Naive thymus-derived CD8-positive, alpha-beta T cell (primary cell): ENCODE measurements at regions not wholly inside any gene's neighbourhood (a gene's known extent, or its start where the extent isn't known, plus 50 kb on each side); places are given as distances from the start of the nearest gene placed in this dataset.

Experiments
- ATAC-seq, 2 donors: fragments of 150-1000 bp; cut with Tn5 transposase in 1 of 2; sonication (Bioruptor Pico), chemical (Tn5 transposase) in 1 of 2; 1 replicate in 1 of 2; 2 replicates in 1 of 2; pipeline ENCODE4 v1.10.0; 2021; ENCODE audit warnings: mild to moderate bottlenecking in 2 of 2, moderate library complexity in 2 of 2
- POLR2A ChIA-PET: fragments of 350-600 bp; sonication (Branson Sonifier 250); formaldehyde crosslinking; loops from one replicate; lab custom pipeline; 2021; ENCODE audit warnings: antibody characterized with exemption; lab: Charles Lee
- DNase-seq, 10 donors: peaks; one replicate each; pipeline versions ENCODE4 v3.0.0 to v3.0.0-alpha.2; 2020 to 2022
- H3K27ac Mint-ChIP-seq, 10 donors: one replicate each; pipeline ENCODE4 v1.8.0; 2020 to 2022; ENCODE audit warnings: mild to moderate bottlenecking in 10 of 10, mixed read lengths in 10 of 10, moderate library complexity in 4 of 10, inconsistent platforms in 1 of 10
- H3K27me3 Mint-ChIP-seq, 5 donors: one replicate each; pipeline ENCODE4 v1.8.0; 2021 to 2022; ENCODE audit warnings: mixed read lengths in 5 of 5
- H3K36me3 Mint-ChIP-seq, 3 donors: one replicate each; pipeline ENCODE4 v1.8.0; 2020 to 2022; ENCODE audit warnings: mixed read lengths in 3 of 3, mild to moderate bottlenecking in 2 of 3, inconsistent platforms in 1 of 3
- H3K4me1 Mint-ChIP-seq, 4 donors: one replicate each; pipeline ENCODE4 v1.8.0; 2021 to 2022; ENCODE audit warnings: mixed read lengths in 4 of 4
- H3K4me3 Mint-ChIP-seq, 10 donors: one replicate each; pipeline ENCODE4 v1.8.0; 2020 to 2022; ENCODE audit warnings: mild to moderate bottlenecking in 10 of 10, mixed read lengths in 10 of 10, moderate library complexity in 6 of 10, inconsistent platforms in 1 of 10
- H3K9me3 Mint-ChIP-seq, 9 donors: one replicate each; pipeline ENCODE4 v1.8.0; 2020 to 2022; ENCODE audit warnings: mixed read lengths in 9 of 9, mild to moderate bottlenecking in 3 of 9, inconsistent platforms in 1 of 9, moderate library complexity in 1 of 9

GRCh38 chr7:142357953-142358520, 100.2 kb upstream of the PRSS58 start:
- Mint-ChIP-seq H3K36me3 (no peaks in the 10 kb centered on the region), H3K4me1 (peaks cover 28 to 41% (median 37%) of the 10 kb centered on the region in 4 donors), H3K9me3 (no peaks in the 10 kb centered on the region), H3K27ac (peak overlapping the region in 4 of 10 donors; percentile 20 to 79 (median 50)), H3K4me3 (peak overlapping the region in 1 of 10 donors; percentile 26), H3K27me3 (peaks cover 0 to 12% (median 2%) of the 10 kb centered on the region in 5 donors)
- DNase-seq: peak in 4 of 10 donors; percentile 17 to 56 (median 46)
- POLR2A ChIA-PET: no interaction called here
- ATAC-seq: peak; percentile 39 to 42

- DNase-seq (no peak), ATAC-seq (no peak)
- H3K9me3 Mint-ChIP-seq: no peaks in the 10 kb centered on the region
- H3K4me3 Mint-ChIP-seq: no peak overlapping the region
- POLR2A ChIA-PET: interaction anchor here (1.0 kb wide), 1 partner anchor 31 kb away, joined by 3 read pairs; no protein-coding TSS in a partner anchor
- no peaks in the 10 kb centered on the region for H3K36me3 Mint-ChIP-seq
- H3K4me1 Mint-ChIP-seq: peaks cover 24 to 38% (median 33%) of the 10 kb centered on the region in 4 donors
- H3K27me3 Mint-ChIP-seq: peaks cover 0 to 5% (median 0%) of the 10 kb centered on the region in 5 donors
- peak overlapping the region in 1 of 10 donors; percentile 82 for H3K27ac Mint-ChIP-seq
These were observed 98.3 kb upstream of the PRSS58 start for GRCh38 chr7:142356166-142356565.

DNA sequence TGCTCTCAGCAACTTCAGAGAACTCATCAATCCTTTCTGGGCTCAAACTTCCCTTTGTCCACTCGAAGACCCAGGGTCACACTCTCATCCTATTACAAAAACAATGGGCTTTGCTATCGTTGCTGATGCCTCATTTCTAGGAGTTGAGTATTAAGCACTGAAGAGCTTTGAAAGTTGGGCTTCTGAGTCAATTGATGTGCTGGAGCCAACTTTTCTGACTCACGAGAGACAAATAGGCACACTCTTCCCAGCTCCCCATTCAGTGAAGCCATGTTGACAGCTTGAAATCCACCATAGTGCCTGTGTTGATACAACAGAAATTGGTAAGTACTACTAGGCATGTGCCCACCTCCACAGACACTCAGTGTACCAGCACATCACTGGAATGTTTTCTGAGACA, 97.5 kb upstream of the PRSS58 start:
- H3K9me3 Mint-ChIP-seq: no peaks in the 10 kb centered on the region
- H3K36me3 Mint-ChIP-seq: no peaks in the 10 kb centered on the region
- ATAC-seq (no peak), DNase-seq (no peak)
- peaks cover 0 to 5% (median 0%) of the 10 kb centered on the region in 5 donors for H3K27me3 Mint-ChIP-seq
- H3K4me1 Mint-ChIP-seq: peaks cover 24 to 38% (median 33%) of the 10 kb centered on the region in 4 donors
- POLR2A ChIA-PET: interaction anchor here (0.6 kb wide), 1 partner anchor 22 kb away, joined by 3 read pairs; no protein-coding TSS in a partner anchor
- H3K4me3 Mint-ChIP-seq: no peak overlapping the region
- H3K27ac Mint-ChIP-seq: peak overlapping the region in 1 of 10 donors; percentile 22

DNA sequence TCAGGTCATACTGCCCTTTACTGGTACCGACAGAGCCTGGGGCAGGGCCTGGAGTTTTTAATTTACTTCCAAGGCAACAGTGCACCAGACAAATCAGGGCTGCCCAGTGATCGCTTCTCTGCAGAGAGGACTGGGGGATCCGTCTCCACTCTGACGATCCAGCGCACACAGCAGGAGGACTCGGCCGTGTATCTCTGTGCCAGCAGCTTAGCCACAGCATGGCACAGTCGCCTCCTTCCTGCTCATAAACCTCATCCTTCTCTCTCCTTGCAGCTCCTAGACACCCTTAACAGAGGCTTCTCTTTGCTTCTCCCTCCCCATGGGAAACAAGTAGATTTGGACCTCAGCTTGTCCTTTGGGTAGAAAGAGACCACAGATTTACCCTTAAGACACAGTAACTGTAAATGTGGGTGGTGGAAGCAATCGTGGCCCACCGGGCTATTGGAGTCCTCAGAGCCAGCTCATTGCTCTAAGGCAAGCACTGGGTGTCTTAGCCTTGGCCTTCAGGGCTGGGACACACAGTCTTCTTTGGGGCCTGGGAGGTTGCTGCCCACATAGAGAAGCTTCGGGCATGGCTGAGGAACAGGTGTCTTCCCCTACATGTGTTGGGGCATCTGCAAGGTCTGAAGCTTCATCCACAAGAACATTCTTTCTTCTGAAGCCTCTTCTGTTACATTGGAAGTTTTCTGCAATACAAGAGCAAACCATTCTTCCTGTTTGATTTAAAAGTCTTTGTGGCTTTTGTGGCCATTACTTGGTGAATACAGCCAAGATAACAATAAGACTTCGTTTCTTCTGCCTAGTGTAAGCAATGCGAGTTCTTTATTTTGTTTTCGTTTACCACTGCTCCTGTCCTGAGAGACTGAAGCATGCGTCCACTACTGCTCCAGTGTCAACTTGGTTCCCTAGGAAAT, 95.5 kb upstream of the PRSS58 start:
- H3K4me3 Mint-ChIP-seq: peak overlapping the region; percentile 21 to 87 (median 73)
- H3K36me3 Mint-ChIP-seq: no peaks in the 10 kb centered on the region
- no peaks in the 10 kb centered on the region for H3K9me3 Mint-ChIP-seq
- H3K27me3 Mint-ChIP-seq: peaks cover 0 to 5% (median 0%) of the 10 kb centered on the region in 5 donors
- H3K4me1 Mint-ChIP-seq: peaks cover 30 to 37% (median 32%) of the 10 kb centered on the region in 4 donors
- ATAC-seq (peak; percentile 57 to 63), DNase-seq (peak in 2 of 10 donors; percentile 15 to 34)
- H3K27ac Mint-ChIP-seq: peak overlapping the region in 9 of 10 donors; percentile 43 to 86 (median 58)
- POLR2A ChIA-PET: interaction anchor here (0.6 to 2.1 kb wide), 5 partner anchors 444 to 1666 kb away, joined by 3 to 20 read pairs (median 4); no protein-coding TSS in a partner anchor

- Mint-ChIP-seq H3K27me3 (peaks cover 0 to 8% (median 1%) of the 10 kb centered on the region in 5 donors), H3K27ac (peak overlapping the region in 9 of 10 donors; percentile 15 to 83 (median 54)), H3K4me1 (peaks cover 24 to 29% (median 26%) of the 10 kb centered on the region in 4 donors), H3K9me3 (no peaks in the 10 kb centered on the region), H3K4me3 (peak overlapping the region; percentile 12 to 87 (median 73)), H3K36me3 (no peaks in the 10 kb centered on the region)
- no peak for DNase-seq
- peak; percentile 51 to 62 for ATAC-seq
- POLR2A ChIA-PET: interaction anchor here (1.2 to 2.1 kb wide), 4 partner anchors 10 to 455 kb away, joined by 3 to 20 read pairs (median 6); no protein-coding TSS in a partner anchor
These were observed 94.7 kb upstream of the PRSS58 start for GRCh38 chr7:142352543-142352942.

DNA sequence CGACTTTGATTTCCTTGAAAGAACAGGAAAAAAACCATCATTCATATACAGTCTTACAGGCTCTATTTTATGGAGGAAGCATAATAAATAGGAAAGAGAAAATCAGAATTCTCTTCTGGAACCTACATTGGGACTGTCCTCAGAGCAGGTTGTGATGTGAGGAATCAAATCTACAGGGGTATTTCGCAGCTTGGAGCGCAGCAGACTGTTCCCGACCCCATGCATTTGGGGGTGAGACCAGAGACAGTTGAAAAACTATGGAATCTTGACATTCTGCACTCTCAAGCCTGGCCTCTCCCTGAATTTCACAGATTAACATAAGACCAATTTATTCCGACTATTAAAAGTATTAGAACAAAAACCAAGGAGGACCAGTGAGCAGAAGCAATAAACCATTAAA, 93.3 kb upstream of the PRSS58 start:
- Mint-ChIP-seq H3K4me1 (peaks cover 24 to 35% (median 27%) of the 10 kb centered on the region in 4 donors), H3K36me3 (no peaks in the 10 kb centered on the region), H3K27ac (peak overlapping the region in 3 of 10 donors; percentile 13 to 83 (median 57)), H3K9me3 (no peaks in the 10 kb centered on the region), H3K4me3 (peak overlapping the region in 1 of 10 donors; percentile 2), H3K27me3 (peaks cover 0 to 10% (median 1%) of the 10 kb centered on the region in 5 donors)
- ATAC-seq (no peak), DNase-seq (no peak)
- POLR2A ChIA-PET: interaction anchor here (1.6 kb wide), 1 partner anchor 8 kb away, joined by 3 read pairs; no protein-coding TSS in a partner anchor

DNA sequence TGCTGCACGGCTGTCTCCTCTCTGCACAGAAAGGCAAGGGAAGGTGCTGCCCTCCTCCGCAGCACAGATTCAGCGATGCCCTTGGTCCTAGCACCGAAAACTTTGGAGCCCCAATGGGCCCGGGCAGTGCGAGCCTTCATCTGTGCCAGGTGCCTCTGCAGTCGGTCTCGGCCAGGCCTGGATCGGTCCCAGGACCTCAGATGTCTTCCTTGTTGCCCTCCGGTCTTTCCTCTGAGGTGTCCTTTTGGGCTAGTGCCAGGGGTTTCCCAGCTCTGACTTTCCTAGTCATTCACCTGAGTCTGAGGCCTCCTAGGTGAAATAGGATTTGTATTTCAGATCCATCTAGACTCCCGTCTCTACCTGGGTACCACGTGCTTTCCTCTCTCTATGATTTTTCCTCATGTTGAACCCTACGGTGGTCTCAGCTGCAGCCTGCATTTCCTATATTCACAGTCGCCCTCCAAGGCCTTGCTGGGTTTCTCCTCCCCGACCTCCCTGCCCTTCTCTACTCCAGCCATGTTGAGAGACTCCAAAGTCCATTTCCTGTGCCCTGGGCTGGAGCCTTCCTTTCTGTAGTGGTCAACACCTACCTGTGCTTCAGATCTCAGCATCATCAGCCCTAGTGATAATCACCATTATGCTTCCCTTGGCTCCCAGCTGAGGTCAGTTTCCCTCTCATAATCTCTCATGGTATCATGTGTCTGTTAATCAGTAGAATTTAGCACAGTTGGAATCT, 92.0 kb upstream of the PRSS58 start:
- Mint-ChIP-seq H3K4me3 (peak overlapping the region in 1 of 10 donors; percentile 14), H3K9me3 (no peaks in the 10 kb centered on the region), H3K36me3 (no peaks in the 10 kb centered on the region), H3K27me3 (peaks cover 0 to 10% (median 1%) of the 10 kb centered on the region in 5 donors), H3K27ac (peak overlapping the region in 4 of 10 donors; percentile 16 to 61 (median 46)), H3K4me1 (peaks cover 31 to 48% (median 34%) of the 10 kb centered on the region in 4 donors)
- DNase-seq (no peak), ATAC-seq (no peak)
- POLR2A ChIA-PET: interaction anchor here (1.1 kb wide), 2 partner anchors 437 to 447 kb away, joined by 3 to 4 read pairs; no protein-coding TSS in a partner anchor

DNA sequence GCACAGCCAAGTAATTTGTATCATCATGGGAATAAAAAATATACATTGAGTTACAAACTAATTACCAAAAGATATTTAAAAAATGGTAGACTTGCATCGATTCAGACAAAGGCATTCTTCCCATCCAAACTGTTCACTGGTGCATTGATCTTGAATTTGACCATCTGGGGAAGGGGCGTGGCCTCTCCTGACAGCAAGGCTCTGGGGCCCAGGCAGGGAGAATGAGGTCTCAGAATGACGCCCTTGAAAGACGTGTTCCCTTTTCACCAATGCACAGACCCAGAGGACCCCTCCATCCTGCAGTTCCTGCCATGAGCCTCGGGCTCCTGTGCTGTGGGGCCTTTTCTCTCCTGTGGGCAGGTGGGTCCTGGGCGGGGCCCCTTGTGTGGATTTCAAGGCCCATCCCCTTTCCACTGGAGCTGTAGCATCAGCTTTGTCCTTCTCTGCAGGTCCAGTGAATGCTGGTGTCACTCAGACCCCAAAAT, 91.1 kb upstream of the PRSS58 start:
- Mint-ChIP-seq H3K9me3 (no peaks in the 10 kb centered on the region), H3K27me3 (peaks cover 0 to 8% (median 1%) of the 10 kb centered on the region in 5 donors), H3K4me1 (peaks cover 26 to 49% (median 32%) of the 10 kb centered on the region in 4 donors), H3K4me3 (peak overlapping the region in 3 of 10 donors; percentile 7 to 35 (median 9)), H3K36me3 (no peaks in the 10 kb centered on the region), H3K27ac (peak overlapping the region in 2 of 10 donors; percentile 21 to 87)
- POLR2A ChIA-PET: interaction anchor here (0.6 to 1.1 kb wide), 3 partner anchors 38 to 448 kb away, joined by 3 to 4 read pairs (median 3); no protein-coding TSS in a partner anchor
- DNase-seq: no peak
- no peak for ATAC-seq

- DNase-seq: no peak
- H3K27me3 Mint-ChIP-seq: peaks cover 0 to 8% (median 1%) of the 10 kb centered on the region in 5 donors
- no peaks in the 10 kb centered on the region for H3K36me3 Mint-ChIP-seq
- H3K4me3 Mint-ChIP-seq: peak overlapping the region in 1 of 10 donors; percentile 6
- peaks cover 18 to 40% (median 23%) of the 10 kb centered on the region in 4 donors for H3K4me1 Mint-ChIP-seq
- H3K9me3 Mint-ChIP-seq: no peaks in the 10 kb centered on the region
- H3K27ac Mint-ChIP-seq: peak overlapping the region in 1 of 10 donors; percentile 0
- ATAC-seq: no peak
- POLR2A ChIA-PET: no interaction called here
These were observed 90.2 kb upstream of the PRSS58 start for GRCh38 chr7:142348100-142348499.

- POLR2A ChIA-PET: interaction anchor here (1.5 to 2.3 kb wide), 3 partner anchors 23 to 454 kb away, joined by 3 to 10 read pairs (median 6); no protein-coding TSS in a partner anchor
- Mint-ChIP-seq H3K27me3 (peaks cover 0 to 8% (median 1%) of the 10 kb centered on the region in 5 donors), H3K36me3 (no peaks in the 10 kb centered on the region), H3K4me1 (peaks cover 10 to 30% (median 15%) of the 10 kb centered on the region in 4 donors), H3K27ac (peak overlapping the region in 3 of 10 donors; percentile 16 to 66 (median 27)), H3K9me3 (no peaks in the 10 kb centered on the region), H3K4me3 (peak overlapping the region in 1 of 10 donors; percentile 19)
- no peak for ATAC-seq
- no peak for DNase-seq
These were observed 89.2 kb upstream of the PRSS58 start for GRCh38 chr7:142347091-142347490.

DNA sequence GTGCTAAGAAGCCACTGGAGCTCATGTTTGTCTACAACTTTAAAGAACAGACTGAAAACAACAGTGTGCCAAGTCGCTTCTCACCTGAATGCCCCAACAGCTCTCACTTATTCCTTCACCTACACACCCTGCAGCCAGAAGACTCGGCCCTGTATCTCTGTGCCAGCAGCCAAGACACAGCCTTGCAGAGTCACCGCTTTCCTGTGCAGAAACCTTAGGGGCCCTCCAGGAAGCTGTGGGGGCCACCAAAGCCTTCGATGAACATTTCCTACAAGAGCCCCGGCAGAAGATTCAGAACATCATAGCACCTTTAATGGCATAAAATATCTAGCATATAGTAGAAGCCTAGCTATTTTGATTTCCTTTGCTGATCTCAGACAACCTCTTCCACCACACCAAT, 88.0 kb upstream of the PRSS58 start:
- H3K36me3 Mint-ChIP-seq: no peaks in the 10 kb centered on the region
- ATAC-seq (peak; percentile 92 to 96), DNase-seq (peak in 8 of 10 donors; percentile 17 to 76 (median 52))
- H3K27me3 Mint-ChIP-seq: peaks cover 0 to 4% (median 1%) of the 10 kb centered on the region in 5 donors
- peak overlapping the region in 9 of 10 donors; percentile 16 to 79 (median 52) for H3K4me3 Mint-ChIP-seq
- peak overlapping the region in 8 of 10 donors; percentile 0 to 72 (median 38) for H3K27ac Mint-ChIP-seq
- POLR2A ChIA-PET: interaction anchor here (1.1 to 3.3 kb wide), 6 partner anchors 21 to 463 kb away, joined by 3 to 22 read pairs (median 7); no protein-coding TSS in a partner anchor
- peaks cover 7 to 29% (median 12%) of the 10 kb centered on the region in 4 donors for H3K4me1 Mint-ChIP-seq
- H3K9me3 Mint-ChIP-seq: no peaks in the 10 kb centered on the region
